ENCODE measurements at regions not wholly inside any gene's neighbourhood (a gene's known extent, or its start where the extent isn't known, plus 50 kb on each side); places are given as distances from the start of the nearest gene placed in this dataset.

DNA sequence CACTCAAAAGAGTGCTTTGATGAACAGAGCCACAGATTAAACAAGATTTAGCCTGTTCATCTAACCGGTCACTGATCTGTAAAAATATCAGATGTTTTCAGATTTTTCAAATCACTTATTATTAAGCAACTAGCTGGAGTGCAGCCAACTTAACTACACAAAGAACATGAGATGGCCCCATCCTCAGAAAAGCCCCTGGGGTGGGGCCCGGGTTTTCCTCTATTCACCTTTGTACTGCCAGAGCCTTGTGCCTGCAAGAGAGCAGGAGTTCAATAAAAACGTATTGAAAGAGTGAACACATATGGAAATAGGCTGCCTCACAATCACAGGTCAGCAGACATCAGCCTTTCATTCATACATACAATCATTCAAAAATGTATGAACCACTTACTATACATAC is 516.1 kb downstream of the OMA1 start:
- DNase-seq (ENCODE audit: low spot score) = no peak
- TF ChIP-seq CTCF (IDR thresholded peaks at IDR 0.05; ENCODE audit: extremely low read depth, missing control alignments) = no peak

- DNase-seq (ENCODE audit: low spot score) = no peak
- TF ChIP-seq CTCF (IDR thresholded peaks at IDR 0.05; ENCODE audit: extremely low read depth, missing control alignments) = no peak
Observed at GRCh38 chr1:58017641-58018040, 528.9 kb downstream of the OMA1 start.

- peak; percentile 28 for TF ChIP-seq CTCF (IDR thresholded peaks at IDR 0.05; ENCODE audit: extremely low read depth, missing control alignments)
- DNase-seq (ENCODE audit: low spot score) = no peak
Observed at GRCh38 chr1:58013237-58013636, 533.3 kb downstream of the OMA1 start.

DNA sequence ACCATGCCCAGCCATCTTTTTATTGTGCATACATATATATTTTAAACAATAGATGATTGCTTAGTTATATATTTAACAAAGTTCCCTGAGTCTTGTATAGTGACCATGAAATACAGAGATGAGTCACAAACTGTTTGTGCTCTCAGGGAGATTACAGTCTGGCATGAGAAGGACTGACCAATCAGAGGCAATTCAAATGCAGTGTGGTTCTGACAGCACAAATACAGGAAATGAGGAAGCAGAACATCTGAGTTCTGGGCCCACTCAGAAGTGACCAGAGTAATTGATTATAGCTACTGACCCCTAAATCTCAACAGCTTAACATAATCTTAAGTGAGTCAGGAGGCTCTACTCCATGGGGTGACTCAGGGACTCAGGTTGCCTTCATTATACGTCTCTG is 534.5 kb downstream of the OMA1 start:
- no peak for DNase-seq (ENCODE audit: low spot score)
- TF ChIP-seq CTCF (IDR thresholded peaks at IDR 0.05; ENCODE audit: extremely low read depth, missing control alignments) = no peak

DNA sequence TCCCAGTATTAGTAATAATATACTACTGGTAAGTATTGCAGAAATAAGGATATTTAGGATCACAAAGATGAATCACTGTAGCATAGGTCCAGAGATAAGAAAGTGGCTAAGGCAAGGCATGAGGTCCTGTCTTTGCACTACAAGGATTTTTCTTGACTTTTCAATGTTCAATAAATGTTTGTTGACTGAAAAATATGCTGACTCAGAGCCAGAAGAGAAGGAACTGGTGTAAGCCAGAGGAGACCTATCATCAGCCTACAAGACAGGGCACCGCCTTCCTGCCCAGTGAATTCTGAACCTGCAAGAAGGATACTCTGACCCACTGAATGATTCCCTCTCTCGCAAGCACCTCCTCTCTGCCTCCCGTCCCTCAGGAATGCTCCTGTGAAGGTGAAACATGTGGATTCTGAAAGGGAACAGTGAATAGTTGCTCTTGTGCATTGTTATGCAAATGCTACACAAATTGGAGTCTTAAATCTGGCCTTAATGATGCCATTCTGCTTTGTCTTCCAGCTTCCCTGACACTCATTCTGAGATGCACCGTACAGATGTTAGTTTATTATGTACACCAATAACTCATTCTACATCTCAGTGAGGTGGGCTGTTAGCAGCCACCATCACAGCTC is 540.0 kb downstream of the OMA1 start:
- no peak for DNase-seq (ENCODE audit: low spot score)
- no peak for TF ChIP-seq CTCF (IDR thresholded peaks at IDR 0.05; ENCODE audit: extremely low read depth, missing control alignments)

- no peak for DNase-seq (ENCODE audit: low spot score)
- TF ChIP-seq CTCF (IDR thresholded peaks at IDR 0.05; ENCODE audit: extremely low read depth, missing control alignments) = no peak
Observed at GRCh38 chr1:58005212-58005611, 541.3 kb downstream of the OMA1 start.

GRCh38 chr1:58003988-58004387 is 542.5 kb downstream of the OMA1 start:
- no peak for DNase-seq (ENCODE audit: low spot score)

More at GRCh38 chr1:58003988-58004387, 542.5 kb downstream of the OMA1 start:
- no peak for TF ChIP-seq CTCF (IDR thresholded peaks at IDR 0.05; ENCODE audit: extremely low read depth, missing control alignments)
